HEK293T (cell line): ENCODE measurements at regions not wholly inside any gene's neighbourhood (a gene's known extent, or its start where the extent isn't known, plus 50 kb on each side); places are given as distances from the start of the nearest gene placed in this dataset.

Experiments
- FOXM1 ChIP-seq: fragments of 450-650 bp; IDR thresholded peaks from 2 replicates; pipeline ENCODE4 v1.6.1; 2017; ENCODE audit warnings: mild to moderate bottlenecking, borderline replicate concordance
- HDGF ChIP-seq: fragments of 450-650 bp; IDR thresholded peaks from 2 replicates; pipeline ENCODE4 v1.6.1; 2017; ENCODE audit warnings: antibody characterized with exemption, borderline replicate concordance
- LEF1 ChIP-seq: fragments of 450-650 bp; IDR thresholded peaks from 2 replicates; pipeline ENCODE4 v1.6.1; 2017; ENCODE audit warnings: mild to moderate bottlenecking, borderline replicate concordance
- TARDBP ChIP-seq: fragments of 450-650 bp; IDR thresholded peaks from 2 replicates; pipeline ENCODE4 v1.6.1; 2016

GRCh38 chr6:158879180-158879579 is 60.0 kb upstream of the EZR start:
- TF ChIP-seq LEF1 = no peak
- TF ChIP-seq TARDBP = no peak
- no peak for TF ChIP-seq HDGF
- no peak for TF ChIP-seq FOXM1
